ENCODE measurements at regions not wholly inside any gene's neighbourhood (a gene's known extent, or its start where the extent isn't known, plus 50 kb on each side); places are given as distances from the start of the nearest gene placed in this dataset.

DNA sequence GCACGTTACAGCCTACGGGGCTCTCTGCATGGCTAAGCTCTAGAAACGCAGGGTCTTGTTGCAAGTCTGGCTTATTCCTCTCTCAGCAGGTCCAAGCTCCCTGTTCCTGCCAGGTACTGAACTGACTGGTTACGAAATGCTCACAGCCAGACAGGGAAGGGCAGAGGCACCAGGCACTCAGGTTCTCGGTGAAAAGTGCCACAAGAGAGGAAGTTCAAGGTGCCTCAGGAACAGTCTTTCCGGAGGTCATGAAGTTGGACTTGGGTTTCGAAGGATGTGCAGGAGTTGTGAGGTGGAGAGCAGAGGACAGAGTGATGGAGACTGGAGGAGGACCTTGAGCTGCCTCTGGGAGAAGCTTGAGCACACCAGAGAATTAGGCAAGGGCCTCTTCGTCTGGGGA lies 124.7 kb upstream of the GSE1 start:
- TF ChIP-seq MYC (CRISPR knock-in tag; IDR thresholded peaks at IDR 0.05; ENCODE audit: borderline replicate concordance), result no peak
- TF ChIP-seq ZNF512 (CRISPR knock-in tag; IDR thresholded peaks at IDR 0.05), result no peak
- TF ChIP-seq TOPORS (CRISPR knock-in tag; IDR thresholded peaks at IDR 0.05), result no peak
- TF ChIP-seq ZNF263 (CRISPR knock-in tag; IDR thresholded peaks at IDR 0.05), result no peak
